Choroid plexus epithelial cell (primary cell): ENCODE measurements at regions not wholly inside any gene's neighbourhood (a gene's known extent, or its start where the extent isn't known, plus 50 kb on each side); places are given as distances from the start of the nearest gene placed in this dataset.
"Not testable (repeated sequence)": the region's sequence is repeated elsewhere in the genome, so short reads cannot be mapped to it uniquely, and the experiment has no call there.

Source experiments
- DNase-seq: peaks from one replicate; pipeline ENCODE4 v3.0.0-alpha.2; 2010; ENCODE audit warnings: low read depth
- H3K4me3 ChIP-seq: 2 replicates; pipeline ENCODE4 v1.5.1; 2011; ENCODE audit warnings: low read depth, mild to moderate bottlenecking, control low read depth, low read length, moderate library complexity
- CTCF ChIP-seq: conservative IDR thresholded peaks from 2 replicates; pipeline ENCODE4 v1.5.1; 2011; ENCODE audit warnings: low read depth, mild to moderate bottlenecking, control low read depth, inconsistent platforms, low read length, moderate library complexity

- no peak for DNase-seq
- no peak overlapping the region for H3K4me3 ChIP-seq
- TF ChIP-seq CTCF: no peak
Observed at GRCh38 chr12:59322473-59322872, 273.4 kb upstream of the SLC16A7 start.

GRCh38 chr12:59321278-59321677, 274.6 kb upstream of the SLC16A7 start:
- DNase-seq: no peak
- no peak for TF ChIP-seq CTCF
- no peak overlapping the region for H3K4me3 ChIP-seq

- DNase-seq: no peak
- H3K4me3 ChIP-seq: no peak overlapping the region
- no peak for TF ChIP-seq CTCF
Observed at GRCh38 chr12:59320112-59320511, 275.7 kb upstream of the SLC16A7 start.

- no peak for DNase-seq
- no peak for TF ChIP-seq CTCF
- no peak overlapping the region for H3K4me3 ChIP-seq
Observed at GRCh38 chr12:59318940-59319339, 276.9 kb upstream of the SLC16A7 start.

GRCh38 chr12:59317598-59317997, 278.2 kb upstream of the SLC16A7 start:
- no peak for DNase-seq
- H3K4me3 ChIP-seq: no peak overlapping the region
- TF ChIP-seq CTCF: no peak

GRCh38 chr12:59316938-59317337, 278.9 kb upstream of the SLC16A7 start:
- no peak for TF ChIP-seq CTCF
- H3K4me3 ChIP-seq: no peak overlapping the region
- DNase-seq: no peak

- not testable (repeated sequence) for DNase-seq, H3K4me3 ChIP-seq
Observed at GRCh38 chr12:59316354-59316753, 279.5 kb upstream of the SLC16A7 start.

- TF ChIP-seq CTCF: no peak
- DNase-seq: no peak
- no peak overlapping the region for H3K4me3 ChIP-seq
Observed at GRCh38 chr12:59314209-59314608, 281.6 kb upstream of the SLC16A7 start.
